ENCODE measurements at regions not wholly inside any gene's neighbourhood (a gene's known extent, or its start where the extent isn't known, plus 50 kb on each side); places are given as distances from the start of the nearest gene placed in this dataset.
"Not testable (repeated sequence)": the region's sequence is repeated elsewhere in the genome, so short reads cannot be mapped to it uniquely, and the experiment has no call there.

DNA sequence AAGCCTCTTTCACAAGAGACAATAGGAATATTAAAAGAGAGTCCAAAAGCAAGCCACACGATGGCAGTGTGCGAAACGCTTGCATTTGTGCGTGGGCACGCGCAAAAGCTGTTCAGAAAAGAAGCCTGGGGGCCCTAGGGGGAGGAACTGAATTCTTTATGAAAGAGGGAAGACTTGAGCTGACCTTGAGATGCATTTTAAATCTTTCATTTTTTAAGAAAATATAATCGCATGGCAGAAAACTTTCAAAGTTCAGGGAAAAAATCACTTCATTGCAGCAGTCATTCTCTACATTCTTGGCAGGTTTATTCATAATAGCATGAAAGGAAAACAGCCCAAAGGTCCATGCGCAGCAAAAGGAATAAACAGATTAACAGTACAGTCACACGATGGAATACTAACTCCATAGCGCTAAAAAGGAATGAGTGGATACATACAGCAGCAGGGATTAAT, 206.5 kb upstream of the PRKCQ start:
- Histone ChIP-seq H3K4me2 (ENCODE audit: insufficient read depth, low read length) (no peak overlapping the region), H2AFZ (ENCODE audit: low read depth, low read length) (peak overlapping the region; percentile 22), H3K9me3 (replicated peaks; ENCODE audit: control insufficient read depth, insufficient read depth, low read length) (no peaks in the 10 kb centered on the region), H3K27me3 (ENCODE audit: control insufficient read depth in 2 of 2, insufficient read depth in 2 of 2, low read length in 2 of 2) (peaks cover 3 to 10% of the 10 kb centered on the region in 2 experiments), H3K9me1 (replicated peaks; ENCODE audit: control insufficient read depth, extremely low read depth, insufficient read depth, low read length) (no peaks in the 10 kb centered on the region), H3K4me1 (ENCODE audit: control insufficient read depth, extremely low read depth, insufficient read depth, low read length) (no peaks in the 10 kb centered on the region), H3K79me2 (ENCODE audit: control insufficient read depth, insufficient read depth, low read length) (no peaks in the 10 kb centered on the region), H4K20me1 (replicated peaks; ENCODE audit: control insufficient read depth, extremely low read depth, insufficient read depth, low read length) (no peaks in the 10 kb centered on the region), H3K9ac (replicated peaks; ENCODE audit: extremely low read depth, insufficient read depth, low read length) (no peak overlapping the region), H3K27ac (ENCODE audit: insufficient read depth, low read depth, low read length) (no peak overlapping the region), H3K36me3 (ENCODE audit: control insufficient read depth in 2 of 2, extremely low read depth in 1 of 2, insufficient read depth in 2 of 2, low read length in 2 of 2) (no peaks in the 10 kb centered on the region), H3K4me3 (replicated peaks in 1 of 3; ENCODE audit: insufficient read depth in 1 of 3, low read depth in 1 of 3, low read length in 3 of 3) (no peak overlapping the region)
- ChIA-PET POLR2A (no interaction called here), CTCF (interaction anchor here (0.8 to 2.1 kb wide), 6 partner anchors 16 to 369 kb away, joined by 3 to 11 read pairs (median 4); no protein-coding TSS in a partner anchor)
- intact Hi-C loops (cut with micrococcal nuclease): loop anchor here (2.0 to 10.0 kb wide), 4 partner anchors 64 to 898 kb away; no protein-coding TSS in a partner anchor
- TF ChIP-seq, protein P1, sequence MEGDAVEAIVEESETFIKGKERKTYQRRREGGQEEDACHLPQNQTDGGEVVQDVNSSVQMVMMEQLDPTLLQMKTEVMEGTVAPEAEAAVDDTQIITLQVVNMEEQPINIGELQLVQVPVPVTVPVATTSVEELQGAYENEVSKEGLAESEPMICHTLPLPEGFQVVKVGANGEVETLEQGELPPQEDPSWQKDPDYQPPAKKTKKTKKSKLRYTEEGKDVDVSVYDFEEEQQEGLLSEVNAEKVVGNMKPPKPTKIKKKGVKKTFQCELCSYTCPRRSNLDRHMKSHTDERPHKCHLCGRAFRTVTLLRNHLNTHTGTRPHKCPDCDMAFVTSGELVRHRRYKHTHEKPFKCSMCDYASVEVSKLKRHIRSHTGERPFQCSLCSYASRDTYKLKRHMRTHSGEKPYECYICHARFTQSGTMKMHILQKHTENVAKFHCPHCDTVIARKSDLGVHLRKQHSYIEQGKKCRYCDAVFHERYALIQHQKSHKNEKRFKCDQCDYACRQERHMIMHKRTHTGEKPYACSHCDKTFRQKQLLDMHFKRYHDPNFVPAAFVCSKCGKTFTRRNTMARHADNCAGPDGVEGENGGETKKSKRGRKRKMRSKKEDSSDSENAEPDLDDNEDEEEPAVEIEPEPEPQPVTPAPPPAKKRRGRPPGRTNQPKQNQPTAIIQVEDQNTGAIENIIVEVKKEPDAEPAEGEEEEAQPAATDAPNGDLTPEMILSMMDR (IDR thresholded peaks at IDR 0.05; ENCODE audit: extremely low read depth in 1 of 2, insufficient read depth in 1 of 2, low read depth in 1 of 2, low read length in 2 of 2): peak; percentile 35 to 46
- TF ChIP-seq, protein P2, sequence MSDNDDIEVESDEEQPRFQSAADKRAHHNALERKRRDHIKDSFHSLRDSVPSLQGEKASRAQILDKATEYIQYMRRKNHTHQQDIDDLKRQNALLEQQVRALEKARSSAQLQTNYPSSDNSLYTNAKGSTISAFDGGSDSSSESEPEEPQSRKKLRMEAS (IDR thresholded peaks at IDR 0.05; ENCODE audit: insufficient read depth, insufficient read length): no peak
- peak; percentile 76 for DNase-seq (ENCODE audit: low read depth, low spot score)
- dilution Hi-C loops (cut with MboI; ENCODE audit: extremely low pct_ligation_motif_present, low sequenced_read_pairs): no loop called here
- FAIRE-seq: no peak
- no TSS peak for BruUV-seq (replicated peaks)

DNA sequence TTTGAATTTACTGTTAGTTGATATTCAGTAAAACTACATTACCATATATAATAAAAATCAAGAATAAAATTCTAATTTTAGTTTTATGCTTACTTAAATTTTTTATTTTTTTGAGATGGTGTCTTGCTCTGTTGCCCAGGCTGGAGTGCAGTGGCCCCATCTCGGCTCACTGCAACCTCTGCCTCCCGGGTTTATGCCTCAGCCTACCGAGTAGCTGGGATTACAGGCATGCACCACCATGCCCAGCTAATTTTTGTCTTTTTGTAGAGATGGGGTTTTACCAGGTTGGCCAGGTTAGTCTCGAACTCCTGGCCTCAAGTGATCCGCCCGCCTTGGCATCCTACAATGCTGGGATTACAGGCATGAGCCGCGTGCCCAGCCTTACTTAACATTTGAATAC, 204.4 kb upstream of the PRKCQ start:
- H3K36me3 ChIP-seq (ENCODE audit: control insufficient read depth in 2 of 2, extremely low read depth in 1 of 2, insufficient read depth in 2 of 2, low read length in 2 of 2); POLR2A ChIA-PET; FAIRE-seq; H3K9me3 ChIP-seq (replicated peaks; ENCODE audit: control insufficient read depth, insufficient read depth, low read length); BruUV-seq (replicated peaks); DNase-seq (ENCODE audit: low read depth, low spot score); H3K9me1 ChIP-seq (replicated peaks; ENCODE audit: control insufficient read depth, extremely low read depth, insufficient read depth, low read length); H3K4me3 ChIP-seq (replicated peaks in 1 of 3; ENCODE audit: insufficient read depth in 1 of 3, low read depth in 1 of 3, low read length in 3 of 3); CTCF ChIA-PET; dilution Hi-C loops (cut with MboI; ENCODE audit: extremely low pct_ligation_motif_present, low sequenced_read_pairs); H3K4me2 ChIP-seq (ENCODE audit: insufficient read depth, low read length); H3K79me2 ChIP-seq (ENCODE audit: control insufficient read depth, insufficient read depth, low read length); H3K4me1 ChIP-seq (ENCODE audit: control insufficient read depth, extremely low read depth, insufficient read depth, low read length); H2AFZ ChIP-seq (ENCODE audit: low read depth, low read length); H3K27me3 ChIP-seq (ENCODE audit: control insufficient read depth in 2 of 2, insufficient read depth in 2 of 2, low read length in 2 of 2); H3K27ac ChIP-seq (ENCODE audit: insufficient read depth, low read depth, low read length); H4K20me1 ChIP-seq (replicated peaks; ENCODE audit: control insufficient read depth, extremely low read depth, insufficient read depth, low read length); H3K9ac ChIP-seq (replicated peaks; ENCODE audit: extremely low read depth, insufficient read depth, low read length): not testable (repeated sequence)
- intact Hi-C loops (cut with micrococcal nuclease): loop anchor here (10.0 kb wide), 1 partner anchor 900 kb away; no protein-coding TSS in a partner anchor
